ENCODE measurements at regions not wholly inside any gene's neighbourhood (a gene's known extent, or its start where the extent isn't known, plus 50 kb on each side); places are given as distances from the start of the nearest gene placed in this dataset.

- no peak overlapping the region for H3K27ac ChIP-seq (ENCODE audit: low read depth, low read length)
- 95% methylated on average over 9 of the region's 9 CpGs for WGBS, 2 experiments (ENCODE audit: insufficient coverage in 1 of 2, insufficient read length in 1 of 2)
- DNase-seq = no peak
- H3K4me3 ChIP-seq (ENCODE audit: low read length) = no peak overlapping the region
- no peak for TF ChIP-seq CTCF (conservative IDR thresholded peaks at IDR 0.05)
- H3K27me3 ChIP-seq (ENCODE audit: control insufficient read depth, insufficient read depth, low read length, poor library complexity, severe bottlenecking) = no peaks in the 10 kb centered on the region
- H3K9me3 ChIP-seq (ENCODE audit: control insufficient read depth, low read length) = no peaks in the 10 kb centered on the region
- Mint-ChIP-seq H3K4me3 (no peak overlapping the region), H3K9me3 (no peaks in the 10 kb centered on the region), H3K27me3 (ENCODE audit: insufficient read depth) (no peaks in the 10 kb centered on the region), H3K27ac (no peak overlapping the region), H3K36me3 (ENCODE audit: low read depth) (no peaks in the 10 kb centered on the region), H3K4me1 (peaks cover 19% of the 10 kb centered on the region)
- H3K4me1 ChIP-seq (ENCODE audit: control insufficient read depth, insufficient read depth, low read length) = peaks cover 7% of the 10 kb centered on the region
- H3K9ac ChIP-seq (ENCODE audit: extremely low read depth, low read length, poor library complexity, severe bottlenecking) = no peak overlapping the region
- H3K36me3 ChIP-seq (ENCODE audit: control insufficient read depth, insufficient read depth, low read length) = no peaks in the 10 kb centered on the region
These were observed 625.2 kb upstream of the CADM1 start for GRCh38 chr11:116129456-116129855.

GRCh38 chr11:116126562-116126961 lies 622.3 kb upstream of the CADM1 start:
- TF ChIP-seq CTCF (conservative IDR thresholded peaks at IDR 0.05) = no peak
- no peaks in the 10 kb centered on the region for H3K36me3 ChIP-seq (ENCODE audit: control insufficient read depth, insufficient read depth, low read length)
- DNase-seq = no peak
- no peaks in the 10 kb centered on the region for H3K36me3 Mint-ChIP-seq (ENCODE audit: low read depth)
- H3K9ac ChIP-seq (ENCODE audit: extremely low read depth, low read length, poor library complexity, severe bottlenecking) = no peak overlapping the region
- H3K27me3 ChIP-seq (ENCODE audit: control insufficient read depth, insufficient read depth, low read length, poor library complexity, severe bottlenecking) = no peaks in the 10 kb centered on the region
- no peaks in the 10 kb centered on the region for H3K9me3 ChIP-seq (ENCODE audit: control insufficient read depth, low read length)
- 100% methylated on average over 1 to 3 of the region's 3 CpGs for whole genome bisulfite sequencing, 2 experiments (ENCODE audit: insufficient coverage in 1 of 2, insufficient read length in 1 of 2)
- no peaks in the 10 kb centered on the region for H3K4me1 Mint-ChIP-seq
- H3K4me3 ChIP-seq (ENCODE audit: low read length) = no peak overlapping the region
- H3K9me3 Mint-ChIP-seq = no peaks in the 10 kb centered on the region
- H3K27me3 Mint-ChIP-seq (ENCODE audit: insufficient read depth) = peaks cover 3% of the 10 kb centered on the region
- no peak overlapping the region for H3K4me3 Mint-ChIP-seq
- no peak overlapping the region for H3K27ac ChIP-seq (ENCODE audit: low read depth, low read length)
- no peak overlapping the region for H3K27ac Mint-ChIP-seq
- H3K4me1 ChIP-seq (ENCODE audit: control insufficient read depth, insufficient read depth, low read length) = no peaks in the 10 kb centered on the region

GRCh38 chr11:116124922-116125714 lies 620.9 kb upstream of the CADM1 start:
- Histone ChIP-seq H3K9ac (ENCODE audit: extremely low read depth, low read length, poor library complexity, severe bottlenecking) (no peak overlapping the region), H3K27ac (ENCODE audit: low read depth, low read length) (no peak overlapping the region), H3K4me3 (ENCODE audit: low read length) (no peak overlapping the region), H3K36me3 (ENCODE audit: control insufficient read depth, insufficient read depth, low read length) (no peaks in the 10 kb centered on the region), H3K9me3 (ENCODE audit: control insufficient read depth, low read length) (no peaks in the 10 kb centered on the region), H3K4me1 (ENCODE audit: control insufficient read depth, insufficient read depth, low read length) (no peaks in the 10 kb centered on the region), H3K27me3 (ENCODE audit: control insufficient read depth, insufficient read depth, low read length, poor library complexity, severe bottlenecking) (no peaks in the 10 kb centered on the region)
- peak; percentile 26 for DNase-seq
- Mint-ChIP-seq H3K9me3 (no peaks in the 10 kb centered on the region), H3K27me3 (ENCODE audit: insufficient read depth) (peaks cover 3% of the 10 kb centered on the region), H3K36me3 (ENCODE audit: low read depth) (no peaks in the 10 kb centered on the region), H3K4me3 (no peak overlapping the region), H3K27ac (no peak overlapping the region), H3K4me1 (no peaks in the 10 kb centered on the region)
- WGBS, 2 experiments (ENCODE audit: insufficient coverage in 1 of 2, insufficient read length in 1 of 2) = 94 to 100% methylated on average over 4 to 9 of the region's 9 CpGs
- no peak for TF ChIP-seq CTCF (conservative IDR thresholded peaks at IDR 0.05)

Measured in endodermal cell (in vitro differentiated cells).